GM19328 (cell line): ENCODE measurements at regions not wholly inside any gene's neighbourhood (a gene's known extent, or its start where the extent isn't known, plus 50 kb on each side); places are given as distances from the start of the nearest gene placed in this dataset.

Experiments
- ATAC-seq: cut with Tn5 transposase; IDR thresholded peaks from one replicate; pipeline ENCODE4 v1.9.1; 2021; ENCODE audit warnings: mild to moderate bottlenecking, moderate library complexity; ENCODE audit not compliant: unreplicated experiment

- no peak for ATAC-seq
Measured at GRCh38 chr4:11592276-11592675, 163.6 kb upstream of the HS3ST1 start.

GRCh38 chr4:11590132-11590531, 161.4 kb upstream of the HS3ST1 start:
- ATAC-seq = no peak

GRCh38 chr4:11589676-11590075, 161.0 kb upstream of the HS3ST1 start:
- ATAC-seq = no peak

GRCh38 chr4:11587797-11588196, 159.1 kb upstream of the HS3ST1 start:
- ATAC-seq = no peak

GRCh38 chr4:11585506-11585905, 156.8 kb upstream of the HS3ST1 start:
- ATAC-seq = no peak

- no peak for ATAC-seq
Measured at GRCh38 chr4:11568511-11568910, 139.8 kb upstream of the HS3ST1 start.

GRCh38 chr4:11566444-11567022, 137.8 kb upstream of the HS3ST1 start:
- peak; percentile 56 for ATAC-seq

GRCh38 chr4:11565899-11566298, 137.2 kb upstream of the HS3ST1 start:
- no peak for ATAC-seq

GRCh38 chr4:11565213-11565612, 136.5 kb upstream of the HS3ST1 start:
- ATAC-seq = no peak

GRCh38 chr4:11564021-11564420, 135.3 kb upstream of the HS3ST1 start:
- ATAC-seq = no peak

- ATAC-seq = no peak
Measured at GRCh38 chr4:11549525-11549924, 120.8 kb upstream of the HS3ST1 start.

- no peak for ATAC-seq
Measured at GRCh38 chr4:11548597-11549082, 119.9 kb upstream of the HS3ST1 start.

- no peak for ATAC-seq
Measured at GRCh38 chr4:11546391-11547175, 117.9 kb upstream of the HS3ST1 start.

- ATAC-seq = no peak
Measured at GRCh38 chr4:11545651-11546050, 117.0 kb upstream of the HS3ST1 start.

GRCh38 chr4:11544211-11544610, 115.5 kb upstream of the HS3ST1 start:
- no peak for ATAC-seq

- no peak for ATAC-seq
Measured at GRCh38 chr4:11543706-11544105, 115.0 kb upstream of the HS3ST1 start.

GRCh38 chr4:11542952-11543351, 114.3 kb upstream of the HS3ST1 start:
- no peak for ATAC-seq

- ATAC-seq = no peak
Measured at GRCh38 chr4:11537846-11538245, 109.2 kb upstream of the HS3ST1 start.

GRCh38 chr4:11535333-11535732, 106.6 kb upstream of the HS3ST1 start:
- no peak for ATAC-seq

- ATAC-seq = no peak
Measured at GRCh38 chr4:11534623-11535302, 106.1 kb upstream of the HS3ST1 start.

- ATAC-seq = no peak
Measured at GRCh38 chr4:11532138-11532537, 103.4 kb upstream of the HS3ST1 start.

- ATAC-seq = no peak
Measured at GRCh38 chr4:11529625-11530201, 101.0 kb upstream of the HS3ST1 start.
